Bronchial epithelial cell (primary cell): ENCODE measurements at regions not wholly inside any gene's neighbourhood (a gene's known extent, or its start where the extent isn't known, plus 50 kb on each side); places are given as distances from the start of the nearest gene placed in this dataset.
A peak's percentile ranks its signal among the peaks of the same experiment; 100 is the strongest.
"Not testable (repeated sequence)": the region's sequence is repeated elsewhere in the genome, so short reads cannot be mapped to it uniquely, and the experiment has no call there.

Experiments used
- DNase-seq: peaks from one replicate; pipeline ENCODE4 v3.0.0-alpha.2; 2010; ENCODE audit warnings: low read depth
- FAIRE-seq: peaks from 2 replicates; lab custom pipeline; 2011; peaks lifted over from hg19 to GRCh38; lab: Jason Lieb, UNC
- H3K27me3 ChIP-seq: 2 replicates; pipeline ENCODE4 v1.5.1; 2011; ENCODE audit warnings: low read length; ENCODE audit not compliant: control insufficient read depth, insufficient read depth
- H3K36me3 ChIP-seq: 2 replicates; pipeline ENCODE4 v1.5.1; 2011; ENCODE audit warnings: low read length; ENCODE audit not compliant: control insufficient read depth, insufficient read depth
- H3K4me3 ChIP-seq: 2 replicates; pipeline ENCODE4 v1.5.1; 2011; ENCODE audit warnings: mild to moderate bottlenecking, low read depth, low read length, control low read depth
- TF ChIP-seq, protein P1 (sequence below): IDR thresholded peaks from 2 replicates; pipeline ENCODE4 v1.5.1; 2011; ENCODE audit warnings: mild to moderate bottlenecking, moderate library complexity, low read length, control low read depth, inconsistent platforms; ENCODE audit not compliant: insufficient read depth, severe bottlenecking

DNA sequence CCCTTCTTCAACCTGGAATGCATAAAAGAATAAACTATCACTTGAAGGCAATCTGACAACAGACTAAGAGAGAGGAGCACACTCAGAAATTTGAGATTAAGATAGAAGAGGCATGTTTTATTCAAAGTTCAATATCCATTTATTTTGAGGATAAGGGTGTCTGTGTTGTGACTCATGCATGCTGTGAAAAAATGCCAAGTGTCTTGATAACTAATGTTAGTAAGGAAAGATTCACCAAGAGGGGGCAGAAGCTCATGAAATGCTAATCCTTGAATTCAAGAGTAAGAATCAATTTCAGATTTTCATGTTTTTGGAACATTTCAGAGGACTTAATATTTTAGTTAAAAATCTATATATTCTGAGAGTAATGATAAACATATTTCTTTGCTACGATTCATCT is 94.0 kb downstream of the IFI44 start:
- no peak for FAIRE-seq
- Histone ChIP-seq H3K4me3 (no peak overlapping the region), H3K36me3 (no peaks in the 10 kb centered on the region), H3K27me3 (no peaks in the 10 kb centered on the region)
- peak; percentile 56 for DNase-seq
- TF ChIP-seq, protein P1, sequence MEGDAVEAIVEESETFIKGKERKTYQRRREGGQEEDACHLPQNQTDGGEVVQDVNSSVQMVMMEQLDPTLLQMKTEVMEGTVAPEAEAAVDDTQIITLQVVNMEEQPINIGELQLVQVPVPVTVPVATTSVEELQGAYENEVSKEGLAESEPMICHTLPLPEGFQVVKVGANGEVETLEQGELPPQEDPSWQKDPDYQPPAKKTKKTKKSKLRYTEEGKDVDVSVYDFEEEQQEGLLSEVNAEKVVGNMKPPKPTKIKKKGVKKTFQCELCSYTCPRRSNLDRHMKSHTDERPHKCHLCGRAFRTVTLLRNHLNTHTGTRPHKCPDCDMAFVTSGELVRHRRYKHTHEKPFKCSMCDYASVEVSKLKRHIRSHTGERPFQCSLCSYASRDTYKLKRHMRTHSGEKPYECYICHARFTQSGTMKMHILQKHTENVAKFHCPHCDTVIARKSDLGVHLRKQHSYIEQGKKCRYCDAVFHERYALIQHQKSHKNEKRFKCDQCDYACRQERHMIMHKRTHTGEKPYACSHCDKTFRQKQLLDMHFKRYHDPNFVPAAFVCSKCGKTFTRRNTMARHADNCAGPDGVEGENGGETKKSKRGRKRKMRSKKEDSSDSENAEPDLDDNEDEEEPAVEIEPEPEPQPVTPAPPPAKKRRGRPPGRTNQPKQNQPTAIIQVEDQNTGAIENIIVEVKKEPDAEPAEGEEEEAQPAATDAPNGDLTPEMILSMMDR = no peak

DNA sequence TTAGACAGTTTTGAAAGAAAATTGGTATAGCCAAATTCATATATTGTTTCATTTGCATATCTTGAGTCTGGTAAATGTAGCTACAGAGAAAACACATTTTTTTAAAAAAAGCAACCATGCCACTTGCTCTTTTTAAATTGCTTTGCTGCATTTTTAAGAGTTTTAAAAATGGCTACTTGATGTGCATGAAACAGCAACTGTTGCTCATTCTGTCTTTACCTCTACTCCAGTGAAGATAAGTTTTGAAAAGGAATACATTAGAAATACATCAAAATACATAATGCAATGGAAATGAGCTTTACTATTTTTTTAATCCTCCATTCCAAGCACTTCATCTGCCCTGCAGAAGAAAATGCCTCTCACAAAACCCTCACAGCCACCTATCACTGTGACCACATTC is 95.5 kb downstream of the IFI44 start:
- Histone ChIP-seq H3K4me3 (no peak overlapping the region), H3K27me3 (no peaks in the 10 kb centered on the region), H3K36me3 (no peaks in the 10 kb centered on the region)
- TF ChIP-seq, protein P1 = no peak
- no peak for DNase-seq
- FAIRE-seq = no peak

DNA sequence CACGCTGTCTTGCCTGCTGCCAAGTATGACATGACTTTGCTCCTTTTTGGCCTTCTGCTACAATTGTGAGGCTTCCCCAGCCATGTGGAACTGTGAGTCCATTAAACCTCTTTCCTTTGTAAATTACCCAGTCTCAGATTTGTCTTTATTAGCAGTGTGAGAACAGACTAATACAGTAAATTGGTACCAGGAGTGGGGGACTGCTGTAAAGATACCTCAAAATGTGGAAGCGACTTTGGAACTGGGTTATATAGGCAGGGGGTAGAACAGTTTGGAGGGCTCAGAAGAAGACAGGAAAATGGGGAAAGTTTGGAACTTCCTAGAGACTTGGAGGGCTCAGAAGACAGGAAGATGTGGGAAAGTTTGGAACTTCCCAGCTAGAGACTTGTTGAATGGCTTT is 104.0 kb downstream of the IFI44 start:
- DNase-seq, H3K27me3 ChIP-seq, H3K36me3 ChIP-seq, H3K4me3 ChIP-seq, FAIRE-seq: not testable (repeated sequence)

DNA sequence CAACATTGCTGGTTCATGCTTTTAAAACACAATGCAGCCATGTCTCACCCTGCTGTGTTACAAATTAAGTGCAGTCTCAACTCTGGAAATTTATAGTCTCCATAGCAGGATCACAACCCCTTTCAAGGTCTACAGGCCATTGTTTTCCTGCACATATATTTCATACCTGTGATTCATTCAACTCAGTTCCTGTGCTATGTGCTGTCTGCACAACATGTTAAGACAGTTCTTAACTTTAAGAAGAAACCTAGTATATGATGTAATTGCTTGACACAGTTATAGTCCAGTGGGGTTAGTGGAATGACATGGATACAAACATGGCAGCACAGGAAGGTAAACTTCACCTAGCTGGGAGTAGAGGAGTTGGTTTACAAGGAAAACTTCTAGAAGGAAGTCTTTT is 106.4 kb downstream of the IFI44 start:
- DNase-seq (peak; percentile 94), FAIRE-seq (no peak)
- H3K27me3 ChIP-seq = no peaks in the 10 kb centered on the region
- no peak overlapping the region for H3K4me3 ChIP-seq
- H3K36me3 ChIP-seq = no peaks in the 10 kb centered on the region
- TF ChIP-seq, protein P1 = no peak

DNA sequence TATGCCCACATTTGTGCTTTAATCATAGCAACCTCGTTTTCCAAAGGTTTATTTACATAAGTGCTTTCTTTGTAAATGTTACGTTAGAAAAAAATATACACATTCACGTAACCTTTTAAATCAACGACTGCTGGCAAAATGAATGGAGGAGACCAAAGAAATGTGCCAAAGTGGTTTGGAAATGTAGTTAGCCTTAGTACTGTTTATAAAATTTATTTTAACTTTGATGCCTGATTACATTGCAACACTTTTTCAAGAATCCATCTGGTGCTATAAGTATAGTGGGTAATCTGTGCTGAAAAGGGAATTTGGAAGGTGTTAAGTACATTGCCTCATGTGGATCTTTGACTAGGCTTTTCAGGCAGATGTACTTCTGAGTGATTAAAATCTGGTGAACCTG is 108.9 kb downstream of the IFI44 start:
- DNase-seq (no peak), FAIRE-seq (no peak)

DNA sequence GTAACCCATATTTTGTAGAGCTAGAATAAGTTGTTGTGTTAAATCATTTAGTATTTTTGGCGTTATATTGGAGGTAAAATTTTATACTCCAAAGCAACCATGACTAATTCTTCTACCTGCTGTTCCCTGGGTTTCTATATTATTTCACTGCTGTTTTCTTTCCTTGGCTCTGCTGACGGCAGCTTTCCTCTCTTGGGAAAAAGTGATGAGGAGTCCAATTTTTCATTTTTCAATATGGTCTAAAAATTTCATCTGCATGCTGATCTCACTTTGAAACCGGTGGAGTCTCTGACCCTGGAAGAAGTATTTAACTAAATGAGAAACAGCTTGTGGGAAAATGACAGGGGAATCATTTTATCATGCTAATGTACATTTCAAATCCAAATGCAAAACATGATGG is 110.2 kb downstream of the IFI44 start:
- no peak for FAIRE-seq
- no peak overlapping the region for H3K4me3 ChIP-seq
- H3K27me3 ChIP-seq = no peaks in the 10 kb centered on the region
- TF ChIP-seq, protein P1 = no peak
- no peaks in the 10 kb centered on the region for H3K36me3 ChIP-seq
- DNase-seq = no peak

More for the DNA sequence above, 108.9 kb downstream of the IFI44 start:
- no peaks in the 10 kb centered on the region for H3K36me3 ChIP-seq
- no peak overlapping the region for H3K4me3 ChIP-seq
- TF ChIP-seq, protein P1 = no peak
- no peaks in the 10 kb centered on the region for H3K27me3 ChIP-seq
